Mesendoderm (in vitro differentiated cells): ENCODE measurements at regions not wholly inside any gene's neighbourhood (a gene's known extent, or its start where the extent isn't known, plus 50 kb on each side); places are given as distances from the start of the nearest gene placed in this dataset.
A peak's percentile ranks its signal among the peaks of the same experiment; 100 is the strongest.

Experiments used
- DNase-seq: peaks from one replicate; pipeline ENCODE4 v3.0.0; 2013
- H2AK5ac ChIP-seq: 2 replicates; pipeline ENCODE4 v1.6.1; 2013; ENCODE audit warnings: low read length, inconsistent platforms
- H2BK120ac ChIP-seq: 2 replicates; pipeline ENCODE4 v1.6.1; 2013; ENCODE audit warnings: low read depth, mild to moderate bottlenecking, low read length, moderate library complexity, mixed read lengths
- H2BK15ac ChIP-seq: replicated peaks from 2 replicates; pipeline ENCODE4 v1.6.1; 2013; ENCODE audit warnings: low read depth, mild to moderate bottlenecking, moderate library complexity
- H2BK5ac ChIP-seq: 2 replicates; pipeline ENCODE4 v1.6.1; 2013; ENCODE audit warnings: low read length, inconsistent platforms
- H3K18ac ChIP-seq: 2 replicates; pipeline ENCODE4 v1.6.1; 2013; ENCODE audit warnings: mild to moderate bottlenecking, low read length, mixed read lengths
- H3K23ac ChIP-seq: one replicate; pipeline ENCODE4 v1.6.1; 2013; ENCODE audit warnings: low read length
- H3K27ac ChIP-seq: 2 replicates; pipeline ENCODE4 v1.5.1; 2013; ENCODE audit warnings: low read depth, mild to moderate bottlenecking, inconsistent platforms, low read length, moderate library complexity
- H3K27me3 ChIP-seq: 2 replicates; pipeline ENCODE4 v1.6.1; 2013; ENCODE audit warnings: low read length, control low read depth, mild to moderate bottlenecking, inconsistent platforms; ENCODE audit not compliant: insufficient read depth, poor library complexity
- H3K36me3 ChIP-seq: 2 replicates; pipeline ENCODE4 v1.6.1; 2013; ENCODE audit warnings: low read length, inconsistent platforms; ENCODE audit not compliant: control insufficient read depth, insufficient read depth
- H3K4ac ChIP-seq: one replicate; pipeline ENCODE4 v1.6.1; 2013; ENCODE audit warnings: low read depth, mild to moderate bottlenecking, low read length, moderate library complexity
- H3K4me1 ChIP-seq: 2 replicates; pipeline ENCODE4 v1.6.1; 2013; ENCODE audit warnings: low read depth, low read length, inconsistent platforms; ENCODE audit not compliant: control insufficient read depth
- H3K4me2 ChIP-seq: 2 replicates; pipeline ENCODE4 v1.6.1; 2013; ENCODE audit warnings: low read length
- H3K4me3 ChIP-seq: 2 replicates; pipeline ENCODE4 v1.5.1; 2013; ENCODE audit warnings: mild to moderate bottlenecking, low read length
- H3K56ac ChIP-seq: one replicate; pipeline ENCODE4 v1.6.1; 2013; ENCODE audit warnings: low read length
- H3K79me1 ChIP-seq: 2 replicates; pipeline ENCODE4 v1.6.1; 2013; ENCODE audit warnings: low read length, inconsistent platforms
- H3K79me2 ChIP-seq: 2 replicates; pipeline ENCODE4 v1.6.1; 2013; ENCODE audit warnings: mild to moderate bottlenecking, low read length; ENCODE audit not compliant: control insufficient read depth, insufficient read depth
- H3K9ac ChIP-seq: 2 replicates; pipeline ENCODE4 v1.6.1; 2013; ENCODE audit warnings: low read length, inconsistent platforms
- H4K5ac ChIP-seq: one replicate; pipeline ENCODE4 v1.6.1; 2013; ENCODE audit warnings: low read length
- H4K8ac ChIP-seq: one replicate; pipeline ENCODE4 v1.6.1; 2013; ENCODE audit warnings: low read depth, mild to moderate bottlenecking, control low read depth, low read length, moderate library complexity
- WGBS: extraction: QIAGEN DNeasy Blood & Tissue Kit; methylation state at CpG from one replicate; pipeline ENCODE4 v1.1.7; 2013; ENCODE audit warnings: low lambda C conversion rate, missing lambda C conversion rate; ENCODE audit not compliant: insufficient coverage; ENCODE audit errors: extremely low coverage; 5-methylcytosine and 5-hydroxymethylcytosine counted together

GRCh38 chr16:61042737-61043136 is 993.5 kb downstream of the CDH8 start:
- no peak overlapping the region for H3K9ac ChIP-seq
- H3K27me3 ChIP-seq, result no peaks in the 10 kb centered on the region
- H3K4ac ChIP-seq, result no peak overlapping the region
- no peaks in the 10 kb centered on the region for H3K79me2 ChIP-seq
- H2BK120ac ChIP-seq, result no peak overlapping the region
- no peak overlapping the region for H2AK5ac ChIP-seq
- no peak overlapping the region for H3K18ac ChIP-seq
- H3K36me3 ChIP-seq, result no peaks in the 10 kb centered on the region
- no CpG with 5 or more reads among the region's 3 CpGs for WGBS
- no peak overlapping the region for H3K23ac ChIP-seq
- H3K4me2 ChIP-seq, result no peak overlapping the region
- peak; percentile 62 for DNase-seq
- no peak overlapping the region for H2BK5ac ChIP-seq
- no peak overlapping the region for H3K56ac ChIP-seq
- H3K79me1 ChIP-seq, result no peaks in the 10 kb centered on the region
- H3K4me3 ChIP-seq, result no peak overlapping the region
- no peaks in the 10 kb centered on the region for H3K4me1 ChIP-seq
- H4K5ac ChIP-seq, result no peak overlapping the region
- H3K27ac ChIP-seq, result no peak overlapping the region
- H2BK15ac ChIP-seq, result no peak overlapping the region
- H4K8ac ChIP-seq, result no peak overlapping the region

- H3K79me1 ChIP-seq, result no peaks in the 10 kb centered on the region
- no peak overlapping the region for H4K5ac ChIP-seq
- H3K27me3 ChIP-seq, result no peaks in the 10 kb centered on the region
- H3K9ac ChIP-seq, result no peak overlapping the region
- H3K23ac ChIP-seq, result no peak overlapping the region
- no peak overlapping the region for H3K4ac ChIP-seq
- no peak overlapping the region for H4K8ac ChIP-seq
- no peak overlapping the region for H3K27ac ChIP-seq
- H2BK15ac ChIP-seq, result no peak overlapping the region
- no peak overlapping the region for H2BK5ac ChIP-seq
- H3K4me2 ChIP-seq, result no peak overlapping the region
- no peak overlapping the region for H2BK120ac ChIP-seq
- WGBS, result no CpG with 5 or more reads among the region's 8 CpGs
- DNase-seq, result no peak
- H3K4me3 ChIP-seq, result no peak overlapping the region
- no peaks in the 10 kb centered on the region for H3K79me2 ChIP-seq
- no peak overlapping the region for H3K18ac ChIP-seq
- H2AK5ac ChIP-seq, result no peak overlapping the region
- no peaks in the 10 kb centered on the region for H3K4me1 ChIP-seq
- H3K36me3 ChIP-seq, result no peaks in the 10 kb centered on the region
- H3K56ac ChIP-seq, result no peak overlapping the region
Observed at GRCh38 chr16:61030616-61031015, 1005.6 kb downstream of the CDH8 start.

- no peak overlapping the region for H3K27ac ChIP-seq
- no peak overlapping the region for H4K5ac ChIP-seq
- no peaks in the 10 kb centered on the region for H3K79me1 ChIP-seq
- DNase-seq, result peak; percentile 8
- no peak overlapping the region for H3K9ac ChIP-seq
- H3K4me3 ChIP-seq, result no peak overlapping the region
- no peak overlapping the region for H3K56ac ChIP-seq
- H3K23ac ChIP-seq, result no peak overlapping the region
- no peak overlapping the region for H2BK120ac ChIP-seq
- H3K36me3 ChIP-seq, result no peaks in the 10 kb centered on the region
- H2BK5ac ChIP-seq, result no peak overlapping the region
- no peak overlapping the region for H2AK5ac ChIP-seq
- no CpG with 5 or more reads among the region's 3 CpGs for WGBS
- no peaks in the 10 kb centered on the region for H3K27me3 ChIP-seq
- H3K79me2 ChIP-seq, result no peaks in the 10 kb centered on the region
- H3K4me1 ChIP-seq, result no peaks in the 10 kb centered on the region
- H3K4ac ChIP-seq, result no peak overlapping the region
- H4K8ac ChIP-seq, result no peak overlapping the region
- no peak overlapping the region for H3K4me2 ChIP-seq
- H2BK15ac ChIP-seq, result no peak overlapping the region
- H3K18ac ChIP-seq, result no peak overlapping the region
Observed at GRCh38 chr16:61024180-61024900, 1011.9 kb downstream of the CDH8 start.

- no peak overlapping the region for H2BK15ac ChIP-seq
- H2AK5ac ChIP-seq, result no peak overlapping the region
- no peak overlapping the region for H3K9ac ChIP-seq
- no peaks in the 10 kb centered on the region for H3K79me1 ChIP-seq
- no peak overlapping the region for H3K4ac ChIP-seq
- WGBS, result no CpG with 5 or more reads among the region's 6 CpGs
- H3K4me2 ChIP-seq, result no peak overlapping the region
- H3K23ac ChIP-seq, result no peak overlapping the region
- H3K56ac ChIP-seq, result no peak overlapping the region
- H2BK120ac ChIP-seq, result no peak overlapping the region
- H4K8ac ChIP-seq, result no peak overlapping the region
- DNase-seq, result peak; percentile 18
- H3K27me3 ChIP-seq, result no peaks in the 10 kb centered on the region
- no peaks in the 10 kb centered on the region for H3K79me2 ChIP-seq
- H3K4me3 ChIP-seq, result no peak overlapping the region
- no peak overlapping the region for H4K5ac ChIP-seq
- H3K4me1 ChIP-seq, result no peaks in the 10 kb centered on the region
- H3K27ac ChIP-seq, result no peak overlapping the region
- H2BK5ac ChIP-seq, result no peak overlapping the region
- H3K18ac ChIP-seq, result no peak overlapping the region
- H3K36me3 ChIP-seq, result no peaks in the 10 kb centered on the region
Observed at GRCh38 chr16:61014869-61015268, 1021.4 kb downstream of the CDH8 start.

- Histone ChIP-seq H3K9ac (no peak overlapping the region), H3K4me3 (no peak overlapping the region), H3K23ac (no peak overlapping the region), H3K56ac (no peak overlapping the region), H3K79me1 (no peaks in the 10 kb centered on the region), H3K79me2 (no peaks in the 10 kb centered on the region), H3K4me1 (no peaks in the 10 kb centered on the region), H2BK120ac (no peak overlapping the region), H3K18ac (no peak overlapping the region), H2AK5ac (no peak overlapping the region), H2BK15ac (no peak overlapping the region), H3K4me2 (no peak overlapping the region), H4K5ac (no peak overlapping the region), H2BK5ac (no peak overlapping the region), H4K8ac (no peak overlapping the region), H3K4ac (no peak overlapping the region), H3K27me3 (no peaks in the 10 kb centered on the region), H3K27ac (no peak overlapping the region), H3K36me3 (no peaks in the 10 kb centered on the region)
- DNase-seq, result no peak
- WGBS, result no CpG with 5 or more reads among the region's 8 CpGs
Observed at GRCh38 chr16:61007694-61008093, 1028.5 kb downstream of the CDH8 start.

- no peak overlapping the region for H3K18ac ChIP-seq
- H2AK5ac ChIP-seq, result no peak overlapping the region
- H2BK15ac ChIP-seq, result no peak overlapping the region
- H3K27me3 ChIP-seq, result no peaks in the 10 kb centered on the region
- H3K79me2 ChIP-seq, result no peaks in the 10 kb centered on the region
- no peak overlapping the region for H2BK120ac ChIP-seq
- no peak overlapping the region for H3K4ac ChIP-seq
- H4K8ac ChIP-seq, result no peak overlapping the region
- no peaks in the 10 kb centered on the region for H3K79me1 ChIP-seq
- no peak overlapping the region for H3K23ac ChIP-seq
- WGBS, result no CpG with 5 or more reads among the region's 2 CpGs
- H4K5ac ChIP-seq, result no peak overlapping the region
- no peak overlapping the region for H3K4me3 ChIP-seq
- no peak overlapping the region for H2BK5ac ChIP-seq
- no peaks in the 10 kb centered on the region for H3K4me1 ChIP-seq
- no peak overlapping the region for H3K9ac ChIP-seq
- H3K36me3 ChIP-seq, result no peaks in the 10 kb centered on the region
- no peak for DNase-seq
- no peak overlapping the region for H3K4me2 ChIP-seq
- H3K56ac ChIP-seq, result no peak overlapping the region
- no peak overlapping the region for H3K27ac ChIP-seq
Observed at GRCh38 chr16:61005952-61006351, 1030.3 kb downstream of the CDH8 start.
